Heart right ventricle (tissue), 16 donors: ENCODE measurements at regions not wholly inside any gene's neighbourhood (a gene's known extent, or its start where the extent isn't known, plus 50 kb on each side); places are given as distances from the start of the nearest gene placed in this dataset.
A peak's percentile ranks its signal among the peaks of the same experiment; 100 is the strongest.

Experiments
- ATAC-seq, 8 donors: fragments of 200-7000 bp; cut with Tn5 transposase; one replicate each; pipeline ENCODE4 v1.9.1; 2020; ENCODE audit warnings: mild to moderate bottlenecking in 8 of 8, moderate library complexity in 8 of 8, moderate number of reproducible peaks in 1 of 8
- DNase-seq, 2 donors: peaks; one replicate each; pipeline ENCODE4 v3.0.0-alpha.2; 2020
- H3K27ac ChIP-seq, 10 donors: fragments of 200-600 bp; sonication (generic) in 2 of 10; one replicate each; pipeline versions ENCODE4 v1.5.0 to v1.8.0; 2020 to 2022; ENCODE audit warnings: mild to moderate bottlenecking in 3 of 10
- H3K27me3 ChIP-seq, 7 donors: fragments of 200-600 bp; one replicate each; pipeline ENCODE4 v1.8.0; 2021 to 2022; ENCODE audit warnings: mild to moderate bottlenecking in 2 of 7
- H3K36me3 ChIP-seq, 9 donors: fragments of 200-600 bp; sonication (generic) in 1 of 9; one replicate each; pipeline versions ENCODE4 v1.5.0 to v1.8.0; 2020 to 2022; ENCODE audit warnings: mild to moderate bottlenecking in 2 of 9
- H3K4me1 ChIP-seq, 9 donors: fragments of 200-600 bp; sonication (generic) in 1 of 9; one replicate each; pipeline versions ENCODE4 v1.5.0 to v1.8.0; 2020 to 2022; ENCODE audit warnings: mild to moderate bottlenecking in 4 of 9
- H3K4me3 ChIP-seq, 10 donors: fragments of 200-600 bp; sonication (generic) in 2 of 10; one replicate each; pipeline versions ENCODE4 v1.5.0 to v1.8.0; 2020 to 2022; ENCODE audit warnings: mild to moderate bottlenecking in 7 of 10, moderate library complexity in 2 of 10
- H3K9me3 ChIP-seq, 11 donors: fragments of 200-600 bp in 10 of 11; sonication (generic) in 2 of 11; one replicate each; pipeline versions ENCODE4 v1.5.0 to v1.8.0; 2013 to 2022; ENCODE audit warnings: mild to moderate bottlenecking in 2 of 11, control low read depth in 1 of 11, moderate library complexity in 1 of 11
- WGBS, 2 donors: extraction: QIAGEN DNeasy Blood & Tissue Kit; methylation state at CpG; one replicate each; pipeline ENCODE4 v1.1.7; 2013; ENCODE audit warnings: inconsistent platforms in 1 of 2; 5-methylcytosine and 5-hydroxymethylcytosine counted together
- intact Hi-C, 10 donors: fragments of 100-400 bp; cut with DNase I; formaldehyde crosslinking; loops; one replicate each; pipeline versions ENCODE4 v1.11.1 to v1.14.2; 2022
- TF ChIP-seq, protein P1 (sequence below), 9 donors: fragments of 200-600 bp; sonication (generic) in 2 of 9; IDR thresholded peaks; one replicate each; pipeline versions ENCODE4 v1.5.0 to v1.8.0; 2021 to 2022; ENCODE audit warnings: antibody characterized with exemption in 9 of 9, mild to moderate bottlenecking in 5 of 9, moderate library complexity in 1 of 9
- donor health status: Arrhythmogenic right ventricular cardiomyopathy.
- donor health status: ischemic (EF 13 %, LVEDD 7.1; RV severe dilation, severe dysfunction).
- donor health status: healthy with polysubstance abuse.
- donor health status: DM: no; HTN: yes; CAD: no.
- donor health status: DM: no; HTN: no; CAD: no.
- donor health status: ischemic (EF 25% LVEDD 6.9; RV normal size, moderate dysfunction).
- donor health status: ischemic (EF 25% LVEDD 5.7; RV mildly dilated, moderate dysfunction).
- donor health status: healthy.
- donor health status: DM: yes; HTN: yes; CAD: no.
- donor health status: Ischemic cardiomyopathy.
- donor health status: ischemic (EF 35%, LVEDD 5.7; RV mildly dilated, moderate dysfunction).
- donor health status: nonischemic (EF 11% LVEDD 7.7; RV severe dilation, severe dysfunction).
- donor health status: DM: yes; HTN: yes; CAD: no.
- donor health status: PGD.
- donor health status: ischemic (EF 29% LVEDD 5.4; RV normal size, mild dysfunction).
- donor health status: nonischemic (EF 23%, LVEDD 6.1; RV moderate dilation, normal function).

DNA sequence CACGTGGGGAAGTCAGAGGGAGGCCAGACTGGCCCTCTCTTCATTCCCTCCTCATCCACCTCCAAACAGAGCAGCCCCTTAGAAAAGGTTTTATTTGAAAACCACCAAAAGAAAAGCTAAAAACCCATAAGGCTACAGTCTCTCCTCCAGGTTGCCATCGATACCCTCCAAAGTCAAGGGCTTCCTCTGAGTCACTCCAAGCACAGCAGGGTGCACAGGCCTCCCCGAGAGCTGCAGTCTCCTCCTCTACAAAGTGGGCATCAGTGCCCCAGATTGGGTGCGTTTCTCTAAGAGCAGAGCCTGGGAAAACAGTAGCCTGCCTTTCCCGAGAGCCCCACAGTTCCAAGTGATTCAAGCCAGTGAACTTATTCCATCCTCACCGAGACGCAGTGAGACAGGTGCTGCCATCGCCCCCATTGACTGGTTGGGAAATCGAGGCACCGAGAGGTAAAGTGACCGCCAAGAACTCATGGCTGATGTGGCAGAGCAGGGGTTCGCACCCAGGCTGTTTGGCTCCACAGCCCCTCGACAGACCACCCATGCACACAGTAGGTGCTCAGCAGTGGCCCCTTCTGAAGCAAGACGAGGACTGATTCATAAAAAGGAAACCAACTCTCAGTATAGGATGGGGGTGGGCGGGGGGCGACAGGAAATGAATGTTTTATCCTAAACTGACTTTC, 91.7 kb upstream of the SHISAL1 start:
- Histone ChIP-seq H3K4me3 (no peak overlapping the region), H3K27me3 (no peaks in the 10 kb centered on the region), H3K4me1 (peaks cover 0 to 21% (median 3%) of the 10 kb centered on the region in 9 donors), H3K36me3 (no peaks in the 10 kb centered on the region), H3K27ac (no peak overlapping the region), H3K9me3 (no peaks in the 10 kb centered on the region)
- ATAC-seq (no peak), DNase-seq (peak in 1 of 2 donors; percentile 0)
- WGBS, 2 donors: 89 to 90% methylated on average over 16 of the region's 16 CpGs
- intact Hi-C loops: no loop called here
- TF ChIP-seq, protein P1, sequence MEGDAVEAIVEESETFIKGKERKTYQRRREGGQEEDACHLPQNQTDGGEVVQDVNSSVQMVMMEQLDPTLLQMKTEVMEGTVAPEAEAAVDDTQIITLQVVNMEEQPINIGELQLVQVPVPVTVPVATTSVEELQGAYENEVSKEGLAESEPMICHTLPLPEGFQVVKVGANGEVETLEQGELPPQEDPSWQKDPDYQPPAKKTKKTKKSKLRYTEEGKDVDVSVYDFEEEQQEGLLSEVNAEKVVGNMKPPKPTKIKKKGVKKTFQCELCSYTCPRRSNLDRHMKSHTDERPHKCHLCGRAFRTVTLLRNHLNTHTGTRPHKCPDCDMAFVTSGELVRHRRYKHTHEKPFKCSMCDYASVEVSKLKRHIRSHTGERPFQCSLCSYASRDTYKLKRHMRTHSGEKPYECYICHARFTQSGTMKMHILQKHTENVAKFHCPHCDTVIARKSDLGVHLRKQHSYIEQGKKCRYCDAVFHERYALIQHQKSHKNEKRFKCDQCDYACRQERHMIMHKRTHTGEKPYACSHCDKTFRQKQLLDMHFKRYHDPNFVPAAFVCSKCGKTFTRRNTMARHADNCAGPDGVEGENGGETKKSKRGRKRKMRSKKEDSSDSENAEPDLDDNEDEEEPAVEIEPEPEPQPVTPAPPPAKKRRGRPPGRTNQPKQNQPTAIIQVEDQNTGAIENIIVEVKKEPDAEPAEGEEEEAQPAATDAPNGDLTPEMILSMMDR (IDR thresholded peaks at IDR 0.05): no peak

DNA sequence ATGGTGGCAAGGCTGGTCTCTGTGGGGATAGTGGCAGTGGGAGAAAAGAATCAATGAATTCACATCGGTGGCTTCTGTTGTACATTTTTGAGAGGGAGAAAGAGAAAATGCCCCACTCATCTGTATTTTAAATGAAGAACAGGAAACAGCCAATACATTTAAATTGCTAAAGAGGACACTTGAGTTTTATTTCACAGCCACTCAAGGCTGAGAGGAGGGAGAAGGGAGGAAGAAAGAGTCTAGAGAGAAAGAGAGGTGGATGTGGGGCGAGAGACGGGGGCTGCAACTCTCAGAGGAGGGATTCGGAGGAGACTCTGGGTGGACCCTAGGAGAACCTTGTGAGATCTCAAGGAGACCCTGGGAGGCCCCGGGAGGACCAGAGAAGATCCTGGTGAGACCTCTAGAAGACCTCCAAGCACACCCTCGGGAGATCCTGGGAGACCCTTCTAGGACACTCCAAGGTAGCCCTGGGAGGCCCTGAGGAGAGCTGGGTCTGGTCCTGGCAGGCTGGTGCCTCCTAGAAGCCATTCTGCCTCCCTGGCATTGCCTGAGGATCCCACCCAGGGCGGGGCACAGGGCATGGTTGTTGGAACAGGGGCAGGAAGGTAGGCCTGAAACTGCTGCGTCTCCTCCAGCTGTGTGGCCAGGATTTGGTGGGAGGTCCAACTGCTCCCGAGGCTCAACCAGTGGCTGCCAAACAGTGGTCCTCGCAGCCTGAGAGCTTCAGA, 91.0 kb upstream of the SHISAL1 start:
- TF ChIP-seq, protein P1 (IDR thresholded peaks at IDR 0.05): no peak
- DNase-seq (peak in 1 of 2 donors; percentile 4), ATAC-seq (no peak)
- H3K27ac ChIP-seq: no peak overlapping the region
- WGBS, 2 donors: 91 to 94% methylated on average over 10 of the region's 10 CpGs
- no peak overlapping the region for H3K4me3 ChIP-seq
- intact Hi-C loops: no loop called here
- no peaks in the 10 kb centered on the region for H3K9me3 ChIP-seq
- no peaks in the 10 kb centered on the region for H3K27me3 ChIP-seq
- H3K4me1 ChIP-seq: peaks cover 0 to 14% (median 0%) of the 10 kb centered on the region in 9 donors
- H3K36me3 ChIP-seq: no peaks in the 10 kb centered on the region

DNA sequence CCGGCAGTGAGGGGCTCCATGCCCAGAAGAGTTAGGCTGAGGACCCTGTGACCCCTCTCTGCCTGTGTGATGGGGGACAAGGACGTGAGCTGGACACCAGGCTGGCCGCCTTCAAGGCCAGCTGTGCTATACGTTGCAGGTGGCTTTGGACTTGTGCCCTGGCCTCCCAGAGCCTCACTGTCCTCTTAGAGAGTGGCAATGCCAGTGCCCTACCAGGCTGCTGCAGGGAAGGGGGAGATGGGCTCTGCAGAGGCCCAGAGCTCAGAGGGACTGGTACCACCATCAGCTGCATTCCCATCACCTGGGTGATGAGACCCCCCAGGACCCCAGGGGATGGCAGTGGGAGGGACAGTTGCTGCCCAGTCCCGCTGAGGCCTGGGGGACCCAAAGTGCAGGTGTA, 90.4 kb upstream of the SHISAL1 start:
- no peaks in the 10 kb centered on the region for H3K9me3 ChIP-seq
- TF ChIP-seq, protein P1 (IDR thresholded peaks at IDR 0.05): no peak
- ATAC-seq (no peak), DNase-seq (no peak)
- no peaks in the 10 kb centered on the region for H3K36me3 ChIP-seq
- peaks cover 0 to 9% (median 0%) of the 10 kb centered on the region in 9 donors for H3K4me1 ChIP-seq
- no peak overlapping the region for H3K4me3 ChIP-seq
- no peaks in the 10 kb centered on the region for H3K27me3 ChIP-seq
- H3K27ac ChIP-seq: no peak overlapping the region
- 82 to 98% methylated on average over 5 of the region's 5 CpGs for WGBS, 2 donors
- intact Hi-C loops: no loop called here

DNA sequence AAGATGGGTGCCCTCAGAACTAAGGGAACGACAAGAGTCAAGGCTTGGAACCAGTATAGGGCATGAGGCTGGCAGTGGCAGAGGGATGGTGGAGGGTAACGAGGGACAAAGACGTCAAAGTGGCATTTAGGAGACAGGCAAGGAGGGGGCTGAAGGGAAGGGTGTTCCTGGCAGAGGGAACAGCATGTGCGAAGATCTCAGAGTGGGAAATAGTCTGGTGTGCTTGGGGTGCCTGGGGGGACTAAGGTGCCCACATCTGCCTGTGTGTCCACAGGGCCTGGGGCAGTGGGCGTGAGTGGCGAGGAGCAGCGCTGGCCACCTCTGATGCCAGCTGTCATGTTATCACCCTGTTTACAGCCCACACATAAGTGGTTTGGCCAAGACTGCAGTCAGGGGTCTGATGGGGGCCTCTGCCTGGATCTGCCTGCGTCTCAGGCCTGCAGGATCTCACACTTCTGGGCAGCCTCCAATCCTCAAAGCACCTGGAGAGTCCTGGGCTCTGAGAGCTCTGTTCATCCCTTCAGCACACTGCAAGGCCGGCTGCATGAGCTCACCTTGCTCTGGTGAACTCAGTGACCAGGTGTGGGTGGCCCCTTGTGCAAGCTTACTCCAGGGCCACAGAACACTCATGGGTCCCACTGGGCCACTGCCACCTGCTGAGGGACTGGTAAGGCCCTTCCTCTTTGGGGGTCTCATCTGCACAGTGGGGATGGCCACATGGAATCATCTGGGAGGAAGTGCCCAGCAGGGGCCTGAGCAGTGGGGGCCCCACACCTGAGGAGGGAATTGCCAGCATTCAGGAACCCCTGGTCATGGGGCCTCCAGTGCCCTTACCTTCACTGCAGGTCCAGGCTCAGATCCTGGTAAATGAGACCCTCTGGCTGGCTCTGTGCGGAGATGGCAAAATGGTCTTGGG, 89.7 kb upstream of the SHISAL1 start:
- TF ChIP-seq, protein P1 (IDR thresholded peaks at IDR 0.05): no peak
- Histone ChIP-seq H3K9me3 (no peaks in the 10 kb centered on the region), H3K4me1 (peaks cover 0 to 2% (median 0%) of the 10 kb centered on the region in 9 donors), H3K27ac (no peak overlapping the region), H3K27me3 (no peaks in the 10 kb centered on the region), H3K36me3 (no peaks in the 10 kb centered on the region), H3K4me3 (no peak overlapping the region)
- 95 to 99% methylated on average over 10 of the region's 10 CpGs for WGBS, 2 donors
- ATAC-seq: no peak
- no peak for DNase-seq
- intact Hi-C loops: no loop called here
